ENCODE measurements at regions not wholly inside any gene's neighbourhood (a gene's known extent, or its start where the extent isn't known, plus 50 kb on each side); places are given as distances from the start of the nearest gene placed in this dataset.

GRCh38 chrX:149222040-149222439, 283.1 kb downstream of the IDS start:
- POLR2A ChIA-PET (ENCODE audit: unreplicated experiment): no interaction called here

GRCh38 chrX:149221230-149221629, 283.9 kb downstream of the IDS start:
- no peaks in the 10 kb centered on the region for H3K79me2 ChIP-seq (ENCODE audit: low read depth)
- DNase-seq: no peak
- no peak overlapping the region for H3K4me2 ChIP-seq
- H3K27me3 ChIP-seq (ENCODE audit: insufficient read depth, low read depth): no peaks in the 10 kb centered on the region
- intact Hi-C loops (cut with micrococcal nuclease; ENCODE audit: unreplicated experiment): no loop called here
- H3K9me2 ChIP-seq (ENCODE audit: insufficient read depth): no peaks in the 10 kb centered on the region
- POLR2A ChIA-PET (ENCODE audit: unreplicated experiment): no interaction called here
- H3K4me1 ChIP-seq (replicated peaks; ENCODE audit: insufficient read depth): no peaks in the 10 kb centered on the region
- H3K36me3 ChIP-seq (ENCODE audit: low read depth): no peaks in the 10 kb centered on the region
- no TSS peak for BruUV-seq (replicated peaks)
- TF ChIP-seq CTCF (conservative IDR thresholded peaks at IDR 0.05) (no peak), EZH2 (IDR thresholded peaks at IDR 0.05; ENCODE audit: low read depth) (no peak)
- no peaks in the 10 kb centered on the region for H3F3A ChIP-seq (ENCODE audit: insufficient read depth, low read depth)
- no peaks in the 10 kb centered on the region for H3K9me3 ChIP-seq (ENCODE audit: insufficient read depth, low read depth)
- no peak overlapping the region for H3K4me3 ChIP-seq
- CTCF ChIA-PET: no interaction called here
- H4K20me1 ChIP-seq (ENCODE audit: insufficient read depth): no peaks in the 10 kb centered on the region
- H3K27ac ChIP-seq: no peak overlapping the region
- no peak overlapping the region for H2AFZ ChIP-seq

More at GRCh38 chrX:149222040-149222439, 283.1 kb downstream of the IDS start:
- Histone ChIP-seq H2AFZ (no peak overlapping the region), H3F3A (ENCODE audit: insufficient read depth, low read depth) (no peaks in the 10 kb centered on the region), H3K9me2 (ENCODE audit: insufficient read depth) (no peaks in the 10 kb centered on the region), H3K36me3 (ENCODE audit: low read depth) (no peaks in the 10 kb centered on the region), H3K9me3 (ENCODE audit: insufficient read depth, low read depth) (no peaks in the 10 kb centered on the region), H3K27me3 (ENCODE audit: insufficient read depth, low read depth) (no peaks in the 10 kb centered on the region), H3K4me3 (no peak overlapping the region), H3K79me2 (ENCODE audit: low read depth) (no peaks in the 10 kb centered on the region), H3K4me1 (replicated peaks; ENCODE audit: insufficient read depth) (no peaks in the 10 kb centered on the region), H4K20me1 (ENCODE audit: insufficient read depth) (no peaks in the 10 kb centered on the region), H3K27ac (no peak overlapping the region), H3K4me2 (no peak overlapping the region)
- BruUV-seq (replicated peaks): no TSS peak
- DNase-seq: no peak
- CTCF ChIA-PET: no interaction called here
- intact Hi-C loops (cut with micrococcal nuclease; ENCODE audit: unreplicated experiment): no loop called here
- TF ChIP-seq EZH2 (IDR thresholded peaks at IDR 0.05; ENCODE audit: low read depth): no peak
- TF ChIP-seq CTCF (conservative IDR thresholded peaks at IDR 0.05): no peak

GRCh38 chrX:149213264-149213663, 291.8 kb downstream of the IDS start:
- intact Hi-C loops (cut with micrococcal nuclease; ENCODE audit: unreplicated experiment): no loop called here
- Histone ChIP-seq H3K4me2 (no peak overlapping the region), H3K9me3 (ENCODE audit: insufficient read depth, low read depth) (no peaks in the 10 kb centered on the region)

GRCh38 chrX:149208307-149208706, 296.8 kb downstream of the IDS start:
- no peak overlapping the region for H2AFZ ChIP-seq
- intact Hi-C loops (cut with micrococcal nuclease; ENCODE audit: unreplicated experiment): no loop called here
- no peak overlapping the region for H3K4me2 ChIP-seq
- H3K36me3 ChIP-seq (ENCODE audit: low read depth): no peaks in the 10 kb centered on the region
- no peaks in the 10 kb centered on the region for H4K20me1 ChIP-seq (ENCODE audit: insufficient read depth)
- DNase-seq: no peak
- no peaks in the 10 kb centered on the region for H3K9me2 ChIP-seq (ENCODE audit: insufficient read depth)
- no peaks in the 10 kb centered on the region for H3K27me3 ChIP-seq (ENCODE audit: insufficient read depth, low read depth)
- H3K9me3 ChIP-seq (ENCODE audit: insufficient read depth, low read depth): no peaks in the 10 kb centered on the region
- CTCF ChIA-PET: no interaction called here
- H3K27ac ChIP-seq: no peak overlapping the region
- TF ChIP-seq CTCF (conservative IDR thresholded peaks at IDR 0.05) (no peak), EZH2 (IDR thresholded peaks at IDR 0.05; ENCODE audit: low read depth) (no peak)
- POLR2A ChIA-PET (ENCODE audit: unreplicated experiment): no interaction called here
- no TSS peak for BruUV-seq (replicated peaks)
- no peaks in the 10 kb centered on the region for H3F3A ChIP-seq (ENCODE audit: insufficient read depth, low read depth)
- no peaks in the 10 kb centered on the region for H3K79me2 ChIP-seq (ENCODE audit: low read depth)
- H3K4me1 ChIP-seq (replicated peaks; ENCODE audit: insufficient read depth): no peaks in the 10 kb centered on the region
- H3K4me3 ChIP-seq: no peak overlapping the region

More at GRCh38 chrX:149213264-149213663, 291.8 kb downstream of the IDS start:
- no TSS peak for BruUV-seq (replicated peaks)
- DNase-seq: no peak
- H3K36me3 ChIP-seq (ENCODE audit: low read depth): no peaks in the 10 kb centered on the region
- no peaks in the 10 kb centered on the region for H3K79me2 ChIP-seq (ENCODE audit: low read depth)
- no peak overlapping the region for H3K27ac ChIP-seq
- ChIA-PET CTCF (no interaction called here), POLR2A (ENCODE audit: unreplicated experiment) (no interaction called here)
- no peak overlapping the region for H2AFZ ChIP-seq
- TF ChIP-seq EZH2 (IDR thresholded peaks at IDR 0.05; ENCODE audit: low read depth): no peak
- H3K4me3 ChIP-seq: no peak overlapping the region
- no peaks in the 10 kb centered on the region for H4K20me1 ChIP-seq (ENCODE audit: insufficient read depth)
- H3K27me3 ChIP-seq (ENCODE audit: insufficient read depth, low read depth): no peaks in the 10 kb centered on the region
- no peaks in the 10 kb centered on the region for H3F3A ChIP-seq (ENCODE audit: insufficient read depth, low read depth)
- H3K4me1 ChIP-seq (replicated peaks; ENCODE audit: insufficient read depth): no peaks in the 10 kb centered on the region
- no peaks in the 10 kb centered on the region for H3K9me2 ChIP-seq (ENCODE audit: insufficient read depth)

All from PC-9 (cell line).